Peyer's patch (tissue), 4 donors: ENCODE measurements at regions not wholly inside any gene's neighbourhood (a gene's known extent, or its start where the extent isn't known, plus 50 kb on each side); places are given as distances from the start of the nearest gene placed in this dataset.

ENCODE experiments used
- POLR2A ChIP-seq, 2 donors: fragments of 450-650 bp; IDR thresholded peaks; one replicate each; pipeline ENCODE4 v1.5.1; 2017; ENCODE audit warnings: antibody characterized with exemption in 2 of 2, mild to moderate bottlenecking in 2 of 2, moderate library complexity in 2 of 2
- TF ChIP-seq, protein P1 (sequence below), 6 experiments: fragments of 450-650 bp in 4 of 6; fragments of 200-600 bp in 2 of 6; sonication (generic) in 1 of 6; IDR thresholded peaks; one replicate each; pipeline ENCODE4 v1.5.1; 2017 to 2019; ENCODE audit warnings: antibody characterized with exemption in 6 of 6, mild to moderate bottlenecking in 3 of 6, moderate library complexity in 1 of 6

GRCh38 chr16:17696616-17697015 lies 225.9 kb upstream of the XYLT1 start:
- TF ChIP-seq, protein P1, sequence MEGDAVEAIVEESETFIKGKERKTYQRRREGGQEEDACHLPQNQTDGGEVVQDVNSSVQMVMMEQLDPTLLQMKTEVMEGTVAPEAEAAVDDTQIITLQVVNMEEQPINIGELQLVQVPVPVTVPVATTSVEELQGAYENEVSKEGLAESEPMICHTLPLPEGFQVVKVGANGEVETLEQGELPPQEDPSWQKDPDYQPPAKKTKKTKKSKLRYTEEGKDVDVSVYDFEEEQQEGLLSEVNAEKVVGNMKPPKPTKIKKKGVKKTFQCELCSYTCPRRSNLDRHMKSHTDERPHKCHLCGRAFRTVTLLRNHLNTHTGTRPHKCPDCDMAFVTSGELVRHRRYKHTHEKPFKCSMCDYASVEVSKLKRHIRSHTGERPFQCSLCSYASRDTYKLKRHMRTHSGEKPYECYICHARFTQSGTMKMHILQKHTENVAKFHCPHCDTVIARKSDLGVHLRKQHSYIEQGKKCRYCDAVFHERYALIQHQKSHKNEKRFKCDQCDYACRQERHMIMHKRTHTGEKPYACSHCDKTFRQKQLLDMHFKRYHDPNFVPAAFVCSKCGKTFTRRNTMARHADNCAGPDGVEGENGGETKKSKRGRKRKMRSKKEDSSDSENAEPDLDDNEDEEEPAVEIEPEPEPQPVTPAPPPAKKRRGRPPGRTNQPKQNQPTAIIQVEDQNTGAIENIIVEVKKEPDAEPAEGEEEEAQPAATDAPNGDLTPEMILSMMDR (IDR thresholded peaks at IDR 0.05) = no peak
- TF ChIP-seq POLR2A (IDR thresholded peaks at IDR 0.05) = no peak
